ENCODE measurements at regions not wholly inside any gene's neighbourhood (a gene's known extent, or its start where the extent isn't known, plus 50 kb on each side); places are given as distances from the start of the nearest gene placed in this dataset.

GRCh38 chr6:169078399-169079145, 175.1 kb downstream of the THBS2 start:
- no peak for TF ChIP-seq EZH2 (IDR thresholded peaks at IDR 0.05; ENCODE audit: borderline replicate concordance, insufficient read depth, low read depth, low read length, poor library complexity, severe bottlenecking)
- TF ChIP-seq CTCF (IDR thresholded peaks at IDR 0.05) = no peak
- H3K4me1 Mint-ChIP-seq = no peaks in the 10 kb centered on the region
- Histone ChIP-seq H3K79me2 (ENCODE audit: control insufficient read depth, insufficient read depth, low read length) (no peaks in the 10 kb centered on the region), H3K4me3 (ENCODE audit: control extremely low read depth in 1 of 5, extremely low read depth in 1 of 5, insufficient read depth in 1 of 5, low read depth in 2 of 5, low read length in 4 of 5) (no peak overlapping the region), H3K9me3 (ENCODE audit: control extremely low read depth in 1 of 3, control insufficient read depth in 2 of 3, insufficient read depth in 1 of 3, low read length in 2 of 3) (peaks cover 0 to 4% (median 0%) of the 10 kb centered on the region in 3 donors), H3K4me2 (replicated peaks; ENCODE audit: low read depth, low read length, poor library complexity, severe bottlenecking) (no peak overlapping the region), H2AFZ (ENCODE audit: insufficient read depth, low read depth, low read length, poor library complexity, severe bottlenecking) (no peak overlapping the region), H3K4me1 (ENCODE audit: control insufficient read depth in 2 of 2, insufficient read depth in 2 of 2, low read length in 2 of 2) (no peaks in the 10 kb centered on the region), H3K27ac (ENCODE audit: low read length in 2 of 2) (no peak overlapping the region), H4K20me1 (ENCODE audit: control insufficient read depth, insufficient read depth, low read length, poor library complexity, severe bottlenecking) (no peaks in the 10 kb centered on the region), H3K36me3 (replicated peaks in 1 of 2; ENCODE audit: control extremely low read depth in 1 of 2, control insufficient read depth in 1 of 2, extremely low read depth in 1 of 2, insufficient read depth in 2 of 2, low read length in 1 of 2) (no peaks in the 10 kb centered on the region), H3K9ac (ENCODE audit: low read length) (no peak overlapping the region), H3K27me3 (replicated peaks in 1 of 4; ENCODE audit: control extremely low read depth in 1 of 4, control insufficient read depth in 3 of 4, insufficient read depth in 4 of 4, low read length in 3 of 4) (no peaks in the 10 kb centered on the region)
- H3K4me3 Mint-ChIP-seq = no peak overlapping the region
- ChIA-PET CTCF (no interaction called here), POLR2A (no interaction called here)
- no peak for DNase-seq
- H3K9me3 Mint-ChIP-seq (ENCODE audit: insufficient read depth) = no peaks in the 10 kb centered on the region
- no peak overlapping the region for H3K27ac Mint-ChIP-seq
- H3K27me3 Mint-ChIP-seq = no peaks in the 10 kb centered on the region
- intact Hi-C loops (cut with micrococcal nuclease) = no loop called here
- WGBS (ENCODE audit: insufficient coverage) = 60% methylated on average over 1 of the region's 7 CpGs
- no peak for ATAC-seq (ENCODE audit: low read depth)

- H3K9me3 ChIP-seq (ENCODE audit: control extremely low read depth in 1 of 3, control insufficient read depth in 2 of 3, insufficient read depth in 1 of 3, low read length in 2 of 3) = peaks cover 0 to 10% (median 0%) of the 10 kb centered on the region in 3 donors
- Mint-ChIP-seq H3K27ac (no peak overlapping the region), H3K4me1 (no peaks in the 10 kb centered on the region), H3K27me3 (no peaks in the 10 kb centered on the region), H3K9me3 (ENCODE audit: insufficient read depth) (no peaks in the 10 kb centered on the region), H3K4me3 (no peak overlapping the region)
- H3K79me2 ChIP-seq (ENCODE audit: control insufficient read depth, insufficient read depth, low read length) = no peaks in the 10 kb centered on the region
- ChIA-PET CTCF (no interaction called here), POLR2A (no interaction called here)
- H2AFZ ChIP-seq (ENCODE audit: insufficient read depth, low read depth, low read length, poor library complexity, severe bottlenecking) = no peak overlapping the region
- H3K4me3 ChIP-seq (ENCODE audit: control extremely low read depth in 1 of 5, extremely low read depth in 1 of 5, insufficient read depth in 1 of 5, low read depth in 2 of 5, low read length in 4 of 5) = no peak overlapping the region
- no peaks in the 10 kb centered on the region for H4K20me1 ChIP-seq (ENCODE audit: control insufficient read depth, insufficient read depth, low read length, poor library complexity, severe bottlenecking)
- H3K36me3 ChIP-seq (replicated peaks in 1 of 2; ENCODE audit: control extremely low read depth in 1 of 2, control insufficient read depth in 1 of 2, extremely low read depth in 1 of 2, insufficient read depth in 2 of 2, low read length in 1 of 2) = no peaks in the 10 kb centered on the region
- intact Hi-C loops (cut with micrococcal nuclease) = no loop called here
- no peaks in the 10 kb centered on the region for H3K4me1 ChIP-seq (ENCODE audit: control insufficient read depth in 2 of 2, insufficient read depth in 2 of 2, low read length in 2 of 2)
- DNase-seq (no peak), ATAC-seq (ENCODE audit: low read depth) (no peak)
- no peak overlapping the region for H3K4me2 ChIP-seq (replicated peaks; ENCODE audit: low read depth, low read length, poor library complexity, severe bottlenecking)
- 89% methylated on average over 5 of the region's 9 CpGs for WGBS (ENCODE audit: insufficient coverage)
- no peak overlapping the region for H3K27ac ChIP-seq (ENCODE audit: low read length in 2 of 2)
- H3K9ac ChIP-seq (ENCODE audit: low read length) = no peak overlapping the region
- H3K27me3 ChIP-seq (replicated peaks in 1 of 4; ENCODE audit: control extremely low read depth in 1 of 4, control insufficient read depth in 3 of 4, insufficient read depth in 4 of 4, low read length in 3 of 4) = no peaks in the 10 kb centered on the region
- TF ChIP-seq CTCF (IDR thresholded peaks at IDR 0.05) = no peak
- no peak for TF ChIP-seq EZH2 (IDR thresholded peaks at IDR 0.05; ENCODE audit: borderline replicate concordance, insufficient read depth, low read depth, low read length, poor library complexity, severe bottlenecking)
Measured at GRCh38 chr6:169075915-169076654, 177.6 kb downstream of the THBS2 start.

All from B cell (primary cell).